Activated CD4-positive, alpha-beta T cell treated with anti-CD3 and anti-CD28 coated beads, Interleukin-2, amount 10 ng/mL, durations not matched to agents 24 days and 14 days (primary cell): ENCODE measurements at regions not wholly inside any gene's neighbourhood (a gene's known extent, or its start where the extent isn't known, plus 50 kb on each side); places are given as distances from the start of the nearest gene placed in this dataset.

Source experiments
- DNase-seq: peaks from one replicate; pipeline ENCODE4 v3.0.0; 2022
- H3K27ac Mint-ChIP-seq: one replicate; pipeline ENCODE4 v1.8.0; 2022; ENCODE audit warnings: mild to moderate bottlenecking, mixed read lengths
- H3K27me3 Mint-ChIP-seq: one replicate; pipeline ENCODE4 v1.8.0; 2022; ENCODE audit warnings: mixed read lengths
- H3K36me3 Mint-ChIP-seq: one replicate; pipeline ENCODE4 v1.8.0; 2022; ENCODE audit warnings: low read depth, mild to moderate bottlenecking, mixed read lengths
- H3K4me1 Mint-ChIP-seq: one replicate; pipeline ENCODE4 v1.8.0; 2021; ENCODE audit warnings: mixed read lengths
- H3K4me3 Mint-ChIP-seq: one replicate; pipeline ENCODE4 v1.8.0; 2022; ENCODE audit warnings: mild to moderate bottlenecking, moderate library complexity, mixed read lengths
- H3K9me3 Mint-ChIP-seq: one replicate; pipeline ENCODE4 v1.8.0; 2021; ENCODE audit warnings: mixed read lengths
- intact Hi-C: fragments of 100-400 bp; cut with micrococcal nuclease; formaldehyde crosslinking; loops from one replicate; pipeline ENCODE4 v1.15.1; 2023

DNA sequence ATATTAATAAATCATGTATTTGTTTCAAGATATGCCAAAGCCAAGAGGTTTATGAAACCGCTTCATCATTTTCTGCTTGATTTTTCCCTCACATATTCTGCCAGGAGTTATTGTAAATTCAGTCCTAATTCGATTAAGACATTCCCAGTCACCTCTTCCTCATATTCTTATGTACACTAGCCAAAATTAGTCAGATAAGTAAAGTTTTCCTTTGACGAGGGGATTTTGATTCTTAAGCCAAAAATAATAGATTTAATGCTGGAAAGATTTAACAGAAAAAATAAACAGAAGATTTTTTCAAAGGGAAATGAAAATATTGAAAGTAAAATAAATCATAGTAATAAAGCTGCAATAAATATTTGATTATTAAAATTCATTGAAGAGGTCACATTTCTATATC, 51.0 kb upstream of the VEGFC start:
- no peak for DNase-seq
- no peak overlapping the region for H3K27ac Mint-ChIP-seq
- no peak overlapping the region for H3K4me3 Mint-ChIP-seq
- H3K4me1 Mint-ChIP-seq = no peaks in the 10 kb centered on the region
- H3K9me3 Mint-ChIP-seq = no peaks in the 10 kb centered on the region
- H3K27me3 Mint-ChIP-seq = no peaks in the 10 kb centered on the region
- intact Hi-C loops = no loop called here
- H3K36me3 Mint-ChIP-seq = no peaks in the 10 kb centered on the region

- no peaks in the 10 kb centered on the region for H3K4me1 Mint-ChIP-seq
- intact Hi-C loops = no loop called here
- H3K27ac Mint-ChIP-seq = no peak overlapping the region
Observed at GRCh38 chr4:176844448-176844847, 51.7 kb upstream of the VEGFC start.

DNA sequence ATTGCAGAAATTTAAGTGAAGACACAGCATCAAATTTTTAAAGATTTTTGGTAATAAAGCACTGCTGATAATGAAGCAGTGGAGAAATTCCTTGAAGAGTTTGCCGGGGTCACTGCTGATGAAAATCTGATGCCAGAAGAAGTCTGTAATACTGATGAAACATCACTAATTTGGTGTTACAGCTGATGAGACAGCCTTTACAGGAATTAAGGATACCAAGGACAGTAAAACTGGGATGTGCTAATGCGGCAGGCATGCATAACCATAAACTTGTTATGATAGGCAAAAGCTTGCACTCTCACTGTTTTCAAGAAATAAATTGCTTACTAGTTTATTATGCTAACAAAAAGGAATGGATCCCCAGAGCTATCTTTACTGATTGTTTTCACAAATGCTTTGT, 52.9 kb upstream of the VEGFC start:
- H3K36me3 Mint-ChIP-seq = no peaks in the 10 kb centered on the region
- H3K27ac Mint-ChIP-seq = no peak overlapping the region
- no peaks in the 10 kb centered on the region for H3K9me3 Mint-ChIP-seq
- no peaks in the 10 kb centered on the region for H3K4me1 Mint-ChIP-seq
- DNase-seq = no peak
- intact Hi-C loops = no loop called here
- H3K27me3 Mint-ChIP-seq = no peaks in the 10 kb centered on the region
- H3K4me3 Mint-ChIP-seq = no peak overlapping the region

More at GRCh38 chr4:176844448-176844847, 51.7 kb upstream of the VEGFC start:
- Mint-ChIP-seq H3K27me3 (no peaks in the 10 kb centered on the region), H3K9me3 (no peaks in the 10 kb centered on the region), H3K36me3 (no peaks in the 10 kb centered on the region), H3K4me3 (no peak overlapping the region)
- DNase-seq = no peak

GRCh38 chr4:176849076-176849475, 56.4 kb upstream of the VEGFC start:
- Mint-ChIP-seq H3K4me3 (no peak overlapping the region), H3K4me1 (no peaks in the 10 kb centered on the region), H3K27me3 (no peaks in the 10 kb centered on the region), H3K36me3 (no peaks in the 10 kb centered on the region), H3K9me3 (no peaks in the 10 kb centered on the region), H3K27ac (no peak overlapping the region)
- DNase-seq = no peak
- intact Hi-C loops = no loop called here

DNA sequence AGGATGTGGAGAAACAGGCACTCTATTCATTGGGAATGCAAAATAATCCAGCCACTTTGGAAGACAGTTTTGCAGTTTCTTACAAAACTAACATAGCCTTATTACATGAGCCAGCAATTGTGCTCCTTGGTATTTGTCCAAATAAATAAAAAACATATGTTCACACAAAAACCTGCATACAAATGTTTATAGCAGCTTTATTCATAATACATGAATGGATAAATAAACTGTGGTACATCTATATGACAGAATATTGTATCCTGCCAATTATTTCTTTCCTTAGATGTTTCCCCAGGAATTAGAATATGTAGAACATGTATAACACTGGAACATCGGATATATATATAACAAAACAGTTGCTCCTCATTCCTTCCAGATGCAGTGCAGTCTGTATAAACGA, 57.7 kb upstream of the VEGFC start:
- Mint-ChIP-seq H3K27ac (no peak overlapping the region), H3K36me3 (no peaks in the 10 kb centered on the region), H3K4me3 (no peak overlapping the region), H3K9me3 (no peaks in the 10 kb centered on the region), H3K4me1 (no peaks in the 10 kb centered on the region), H3K27me3 (no peaks in the 10 kb centered on the region)
- no peak for DNase-seq
- intact Hi-C loops = no loop called here

GRCh38 chr4:176856421-176856820, 63.7 kb upstream of the VEGFC start:
- Mint-ChIP-seq H3K27ac (no peak overlapping the region), H3K9me3 (no peaks in the 10 kb centered on the region), H3K36me3 (no peaks in the 10 kb centered on the region), H3K4me1 (no peaks in the 10 kb centered on the region), H3K4me3 (no peak overlapping the region), H3K27me3 (no peaks in the 10 kb centered on the region)
- intact Hi-C loops = no loop called here
- no peak for DNase-seq

GRCh38 chr4:176858839-176859238, 66.1 kb upstream of the VEGFC start:
- Mint-ChIP-seq H3K36me3 (no peaks in the 10 kb centered on the region), H3K4me3 (no peak overlapping the region), H3K9me3 (no peaks in the 10 kb centered on the region), H3K27ac (no peak overlapping the region), H3K4me1 (no peaks in the 10 kb centered on the region), H3K27me3 (no peaks in the 10 kb centered on the region)
- intact Hi-C loops = no loop called here
- no peak for DNase-seq

GRCh38 chr4:176864238-176864637, 71.5 kb upstream of the VEGFC start:
- Mint-ChIP-seq H3K4me3 (no peak overlapping the region), H3K4me1 (no peaks in the 10 kb centered on the region)
- DNase-seq = no peak

GRCh38 chr4:176868676-176869075, 76.0 kb upstream of the VEGFC start:
- Mint-ChIP-seq H3K4me1 (no peaks in the 10 kb centered on the region), H3K36me3 (no peaks in the 10 kb centered on the region), H3K27me3 (no peaks in the 10 kb centered on the region), H3K4me3 (no peak overlapping the region), H3K9me3 (peaks cover 8% of the 10 kb centered on the region), H3K27ac (no peak overlapping the region)
- DNase-seq = no peak
- intact Hi-C loops = no loop called here

More at GRCh38 chr4:176864238-176864637, 71.5 kb upstream of the VEGFC start:
- H3K9me3 Mint-ChIP-seq = no peaks in the 10 kb centered on the region
- H3K36me3 Mint-ChIP-seq = no peaks in the 10 kb centered on the region
- intact Hi-C loops = no loop called here
- no peaks in the 10 kb centered on the region for H3K27me3 Mint-ChIP-seq
- no peak overlapping the region for H3K27ac Mint-ChIP-seq

DNA sequence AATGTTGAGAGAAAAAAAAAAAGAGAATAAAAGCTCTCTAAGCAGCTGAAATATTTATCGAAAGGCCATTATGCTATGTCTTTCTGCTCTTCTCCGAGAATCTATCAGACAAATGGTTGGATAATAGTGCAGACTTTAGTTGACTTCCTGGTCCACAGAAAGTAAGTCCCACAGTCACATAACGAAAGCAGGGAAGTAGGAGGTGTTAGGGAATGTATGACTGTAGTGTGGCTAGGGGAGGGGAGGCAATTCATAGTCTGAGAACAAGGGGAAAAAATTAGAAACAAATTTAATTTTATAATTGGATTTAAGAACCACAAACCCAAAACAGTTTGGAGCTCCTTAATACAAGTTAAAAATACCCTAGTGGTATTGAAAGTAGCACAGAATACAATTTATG, 79.7 kb upstream of the VEGFC start:
- DNase-seq = no peak
- Mint-ChIP-seq H3K27me3 (no peaks in the 10 kb centered on the region), H3K36me3 (no peaks in the 10 kb centered on the region), H3K4me1 (no peaks in the 10 kb centered on the region), H3K27ac (no peak overlapping the region), H3K9me3 (peaks cover 8% of the 10 kb centered on the region), H3K4me3 (no peak overlapping the region)
- intact Hi-C loops = no loop called here

GRCh38 chr4:176874721-176875445, 82.2 kb upstream of the VEGFC start:
- no peaks in the 10 kb centered on the region for H3K27me3 Mint-ChIP-seq
- H3K4me1 Mint-ChIP-seq = no peaks in the 10 kb centered on the region
- DNase-seq = no peak
- H3K4me3 Mint-ChIP-seq = no peak overlapping the region
- H3K9me3 Mint-ChIP-seq = peaks cover 8% of the 10 kb centered on the region
- H3K27ac Mint-ChIP-seq = no peak overlapping the region
- no peaks in the 10 kb centered on the region for H3K36me3 Mint-ChIP-seq
- intact Hi-C loops = no loop called here

GRCh38 chr4:176875446-176875930, 82.8 kb upstream of the VEGFC start:
- Mint-ChIP-seq H3K27ac (no peak overlapping the region), H3K27me3 (no peaks in the 10 kb centered on the region), H3K36me3 (no peaks in the 10 kb centered on the region), H3K4me3 (no peak overlapping the region), H3K4me1 (no peaks in the 10 kb centered on the region), H3K9me3 (peaks cover 2% of the 10 kb centered on the region)
- intact Hi-C loops = no loop called here
- DNase-seq = no peak

- Mint-ChIP-seq H3K4me3 (no peak overlapping the region), H3K9me3 (no peaks in the 10 kb centered on the region), H3K27me3 (no peaks in the 10 kb centered on the region), H3K4me1 (no peaks in the 10 kb centered on the region), H3K27ac (no peak overlapping the region), H3K36me3 (no peaks in the 10 kb centered on the region)
- intact Hi-C loops = no loop called here
- no peak for DNase-seq
Observed at GRCh38 chr4:176879380-176880116, 86.8 kb upstream of the VEGFC start.

- no peak for DNase-seq
- no peaks in the 10 kb centered on the region for H3K9me3 Mint-ChIP-seq
- H3K27ac Mint-ChIP-seq = no peak overlapping the region
- no peaks in the 10 kb centered on the region for H3K4me1 Mint-ChIP-seq
- no peaks in the 10 kb centered on the region for H3K36me3 Mint-ChIP-seq
- intact Hi-C loops = no loop called here
- H3K27me3 Mint-ChIP-seq = no peaks in the 10 kb centered on the region
- no peak overlapping the region for H3K4me3 Mint-ChIP-seq
Observed at GRCh38 chr4:176882206-176882605, 89.5 kb upstream of the VEGFC start.
